ENCODE measurements at regions not wholly inside any gene's neighbourhood (a gene's known extent, or its start where the extent isn't known, plus 50 kb on each side); places are given as distances from the start of the nearest gene placed in this dataset.

DNA sequence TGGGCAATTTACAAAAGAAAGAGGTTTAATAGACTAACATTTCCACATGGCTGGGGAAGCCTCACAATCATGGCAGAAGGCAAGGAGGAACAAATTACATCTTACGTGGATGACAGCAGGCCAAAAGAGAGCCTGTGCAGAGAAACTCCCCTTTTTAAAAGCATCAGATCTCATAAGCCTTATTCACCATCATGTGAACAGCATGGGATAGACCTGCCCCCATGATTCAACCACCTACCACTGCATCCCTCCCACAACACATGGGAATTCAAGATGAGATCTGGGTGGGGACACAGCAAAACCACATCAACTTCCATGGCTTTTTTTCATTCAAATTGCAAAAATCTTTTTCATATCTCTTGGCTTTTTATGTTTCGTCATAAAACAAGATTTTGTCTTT, 67.6 kb upstream of the GADL1 start:
- ChIA-PET CTCF (no interaction called here), POLR2A (no interaction called here)
- intact Hi-C loops (cut with micrococcal nuclease), result no loop called here
- DNase-seq (ENCODE audit: low read depth, low spot score), result no peak
- H3K36me3 ChIP-seq (ENCODE audit: control insufficient read depth in 2 of 2, extremely low read depth in 1 of 2, insufficient read depth in 2 of 2, low read length in 2 of 2), result no peaks in the 10 kb centered on the region
- BruUV-seq (replicated peaks), result no TSS peak
- H3K9me3 ChIP-seq (replicated peaks; ENCODE audit: control insufficient read depth, insufficient read depth, low read length), result no peaks in the 10 kb centered on the region
- no peak overlapping the region for H3K4me2 ChIP-seq (ENCODE audit: insufficient read depth, low read length)
- TF ChIP-seq POLR2AphosphoS5 (IDR thresholded peaks at IDR 0.05; ENCODE audit: insufficient read depth, low read depth, low read length) (no peak), MYC (IDR thresholded peaks at IDR 0.05; ENCODE audit: low read depth, low read length) (no peak), EZH2 (IDR thresholded peaks at IDR 0.05; ENCODE audit: borderline replicate concordance, low read depth, low read length, severe bottlenecking) (no peak), POLR2A (IDR thresholded peaks at IDR 0.05; ENCODE audit: low read depth, low read length) (no peak), GATA2 (IDR thresholded peaks at IDR 0.05; ENCODE audit: insufficient read depth, insufficient read length, low read depth, low read length) (no peak)
- TF ChIP-seq, protein P1, sequence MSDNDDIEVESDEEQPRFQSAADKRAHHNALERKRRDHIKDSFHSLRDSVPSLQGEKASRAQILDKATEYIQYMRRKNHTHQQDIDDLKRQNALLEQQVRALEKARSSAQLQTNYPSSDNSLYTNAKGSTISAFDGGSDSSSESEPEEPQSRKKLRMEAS (IDR thresholded peaks at IDR 0.05; ENCODE audit: insufficient read depth, insufficient read length), result no peak
- H3K9ac ChIP-seq (replicated peaks; ENCODE audit: extremely low read depth, insufficient read depth, low read length), result no peak overlapping the region
- H4K20me1 ChIP-seq (replicated peaks; ENCODE audit: control insufficient read depth, extremely low read depth, insufficient read depth, low read length), result no peaks in the 10 kb centered on the region
- dilution Hi-C loops (cut with MboI; ENCODE audit: extremely low pct_ligation_motif_present, low sequenced_read_pairs), result no loop called here
- H3K27me3 ChIP-seq (ENCODE audit: control insufficient read depth in 2 of 2, insufficient read depth in 2 of 2, low read length in 2 of 2), result peaks cover 9 to 22% of the 10 kb centered on the region in 2 experiments
- H3K4me3 ChIP-seq (replicated peaks in 1 of 3; ENCODE audit: insufficient read depth in 1 of 3, low read depth in 1 of 3, low read length in 3 of 3), result no peak overlapping the region
- no peak overlapping the region for H3K27ac ChIP-seq (ENCODE audit: insufficient read depth, low read depth, low read length)
- H3K9me1 ChIP-seq (replicated peaks; ENCODE audit: control insufficient read depth, extremely low read depth, insufficient read depth, low read length), result no peaks in the 10 kb centered on the region
- no peaks in the 10 kb centered on the region for H3K4me1 ChIP-seq (ENCODE audit: control insufficient read depth, extremely low read depth, insufficient read depth, low read length)
- H2AFZ ChIP-seq (ENCODE audit: low read depth, low read length), result no peak overlapping the region
- no peaks in the 10 kb centered on the region for H3K79me2 ChIP-seq (ENCODE audit: control insufficient read depth, insufficient read depth, low read length)
- FAIRE-seq, result no peak

GRCh38 chr3:30962493-30962892, 68.0 kb upstream of the GADL1 start:
- BruUV-seq (replicated peaks), result no TSS peak
- dilution Hi-C loops (cut with MboI; ENCODE audit: extremely low pct_ligation_motif_present, low sequenced_read_pairs), result no loop called here
- Histone ChIP-seq H3K4me1 (ENCODE audit: control insufficient read depth, extremely low read depth, insufficient read depth, low read length) (no peaks in the 10 kb centered on the region), H3K36me3 (ENCODE audit: control insufficient read depth in 2 of 2, extremely low read depth in 1 of 2, insufficient read depth in 2 of 2, low read length in 2 of 2) (no peaks in the 10 kb centered on the region), H3K9me1 (replicated peaks; ENCODE audit: control insufficient read depth, extremely low read depth, insufficient read depth, low read length) (no peaks in the 10 kb centered on the region), H3K79me2 (ENCODE audit: control insufficient read depth, insufficient read depth, low read length) (no peaks in the 10 kb centered on the region), H3K27me3 (ENCODE audit: control insufficient read depth in 2 of 2, insufficient read depth in 2 of 2, low read length in 2 of 2) (peaks cover 7 to 22% of the 10 kb centered on the region in 2 experiments), H3K9me3 (replicated peaks; ENCODE audit: control insufficient read depth, insufficient read depth, low read length) (no peaks in the 10 kb centered on the region), H3K9ac (replicated peaks; ENCODE audit: extremely low read depth, insufficient read depth, low read length) (no peak overlapping the region), H3K27ac (ENCODE audit: insufficient read depth, low read depth, low read length) (no peak overlapping the region), H4K20me1 (replicated peaks; ENCODE audit: control insufficient read depth, extremely low read depth, insufficient read depth, low read length) (no peaks in the 10 kb centered on the region), H3K4me2 (ENCODE audit: insufficient read depth, low read length) (no peak overlapping the region), H2AFZ (ENCODE audit: low read depth, low read length) (no peak overlapping the region), H3K4me3 (replicated peaks in 1 of 3; ENCODE audit: insufficient read depth in 1 of 3, low read depth in 1 of 3, low read length in 3 of 3) (no peak overlapping the region)
- ChIA-PET POLR2A (no interaction called here), CTCF (interaction anchor here (1.2 kb wide), 1 partner anchor 50 kb away, joined by 3 read pairs; no protein-coding TSS in a partner anchor)
- no peak for TF ChIP-seq EZH2 (IDR thresholded peaks at IDR 0.05; ENCODE audit: borderline replicate concordance, low read depth, low read length, severe bottlenecking)
- no peak for TF ChIP-seq CTCF (IDR thresholded peaks at IDR 0.05; ENCODE audit: extremely low read depth in 1 of 2, insufficient read depth in 1 of 2, low read depth in 1 of 2, low read length in 2 of 2)
- TF ChIP-seq, protein P1 (IDR thresholded peaks at IDR 0.05; ENCODE audit: insufficient read depth, insufficient read length), result no peak
- no peak for TF ChIP-seq POLR2AphosphoS5 (IDR thresholded peaks at IDR 0.05; ENCODE audit: insufficient read depth, low read depth, low read length)
- TF ChIP-seq FOS (IDR thresholded peaks at IDR 0.05; ENCODE audit: borderline replicate concordance, insufficient read depth, low read length), result no peak
- TF ChIP-seq POLR2A (IDR thresholded peaks at IDR 0.05; ENCODE audit: low read depth, low read length), result no peak
- no peak for TF ChIP-seq GATA2 (IDR thresholded peaks at IDR 0.05; ENCODE audit: insufficient read depth, insufficient read length, low read depth, low read length)
- TF ChIP-seq JUN (IDR thresholded peaks at IDR 0.05; ENCODE audit: borderline replicate concordance, insufficient read depth, insufficient read length, low read depth), result no peak
- no peak for TF ChIP-seq MYC (IDR thresholded peaks at IDR 0.05; ENCODE audit: low read depth, low read length)
- no peak for FAIRE-seq
- intact Hi-C loops (cut with micrococcal nuclease), result no loop called here
- DNase-seq (ENCODE audit: low read depth, low spot score), result no peak

Measured in endothelial cell of umbilical vein (primary cell).